Endodermal cell (in vitro differentiated cells): ENCODE measurements at regions not wholly inside any gene's neighbourhood (a gene's known extent, or its start where the extent isn't known, plus 50 kb on each side); places are given as distances from the start of the nearest gene placed in this dataset.

ENCODE experiments used
- DNase-seq: peaks from one replicate; pipeline ENCODE4 v3.0.0-alpha.2; 2017
- H3K27ac ChIP-seq: 2 replicates; pipeline ENCODE4 v1.5.1; 2013; ENCODE audit warnings: mild to moderate bottlenecking, low read depth, low read length, moderate library complexity
- H3K27me3 ChIP-seq: 2 replicates; pipeline ENCODE4 v1.6.1; 2013; ENCODE audit warnings: mild to moderate bottlenecking, low read length, moderate library complexity; ENCODE audit not compliant: insufficient read depth, control insufficient read depth, poor library complexity, severe bottlenecking
- H3K36me3 ChIP-seq: 2 replicates; pipeline ENCODE4 v1.7.0; 2013; ENCODE audit warnings: mild to moderate bottlenecking, low read length, moderate library complexity; ENCODE audit not compliant: control insufficient read depth, insufficient read depth
- H3K4me1 ChIP-seq: one replicate; pipeline ENCODE4 v1.7.0; 2013; ENCODE audit warnings: low read length; ENCODE audit not compliant: control insufficient read depth, insufficient read depth
- H3K4me3 ChIP-seq: 2 replicates; pipeline ENCODE4 v1.5.1; 2013; ENCODE audit warnings: mild to moderate bottlenecking, low read length, moderate library complexity
- H3K9ac ChIP-seq: 2 replicates; pipeline ENCODE4 v1.6.1; 2013; ENCODE audit warnings: mild to moderate bottlenecking, low read length, moderate library complexity; ENCODE audit not compliant: poor library complexity, severe bottlenecking; ENCODE audit errors: extremely low read depth
- H3K9me3 ChIP-seq: 2 replicates; pipeline ENCODE4 v1.6.1; 2013; ENCODE audit warnings: mild to moderate bottlenecking, low read length, moderate library complexity; ENCODE audit not compliant: control insufficient read depth
- H3K27ac Mint-ChIP-seq: 2 replicates; pipeline ENCODE4 v1.8.0; 2020; ENCODE audit warnings: mixed read lengths
- H3K27me3 Mint-ChIP-seq: 2 replicates; pipeline ENCODE4 v1.8.0; 2021; ENCODE audit warnings: mild to moderate bottlenecking, mixed read lengths; ENCODE audit not compliant: insufficient read depth
- H3K36me3 Mint-ChIP-seq: 2 replicates; pipeline ENCODE4 v1.8.0; 2020; ENCODE audit warnings: low read depth, mixed read lengths
- H3K4me1 Mint-ChIP-seq: 2 replicates; pipeline ENCODE4 v1.8.0; 2020; ENCODE audit warnings: mixed read lengths
- H3K4me3 Mint-ChIP-seq: 2 replicates; pipeline ENCODE4 v1.8.0; 2020; ENCODE audit warnings: mild to moderate bottlenecking, moderate library complexity, mixed read lengths
- H3K9me3 Mint-ChIP-seq: 2 replicates; pipeline ENCODE4 v1.8.0; 2020; ENCODE audit warnings: mild to moderate bottlenecking, mixed read lengths
- WGBS, 2 experiments: methylation state at CpG; one replicate each; pipeline versions ENCODE4 v1.1.5 to v1.1.7; 2013; ENCODE audit warnings: missing lambda C conversion rate in 2 of 2, mixed read lengths in 1 of 2; ENCODE audit not compliant: insufficient coverage in 1 of 2, insufficient read length in 1 of 2; 5-methylcytosine and 5-hydroxymethylcytosine counted together
- TF ChIP-seq, protein P1 (sequence below): fragments of 200-600 bp; sonication (generic); conservative IDR thresholded peaks from 2 replicates; pipeline ENCODE4 v1.5.0; 2021; ENCODE audit warnings: antibody characterized with exemption, mild to moderate bottlenecking

DNA sequence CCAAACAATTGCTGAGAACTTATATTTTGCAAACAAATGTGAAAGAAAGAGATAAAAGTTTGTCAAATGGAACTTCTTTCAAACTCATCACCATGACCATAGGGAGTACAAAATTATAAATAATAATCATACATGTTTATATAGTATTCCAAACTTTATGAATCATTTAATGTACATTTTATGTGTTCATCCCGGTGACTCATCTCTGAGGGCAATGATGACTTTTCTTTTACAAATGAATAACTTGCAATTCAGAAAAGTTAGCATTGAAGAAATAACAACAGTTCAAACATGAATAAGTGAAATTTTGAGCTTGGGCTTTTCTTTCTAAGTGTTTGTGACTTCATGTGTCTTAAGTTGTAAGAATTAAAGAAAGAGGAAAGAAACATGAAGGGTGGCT lies 66.3 kb upstream of the CDH8 start:
- Histone ChIP-seq H3K9ac (no peak overlapping the region), H3K9me3 (peaks cover 15% of the 10 kb centered on the region), H3K27ac (no peak overlapping the region), H3K27me3 (no peaks in the 10 kb centered on the region), H3K4me3 (no peak overlapping the region), H3K36me3 (no peaks in the 10 kb centered on the region), H3K4me1 (no peaks in the 10 kb centered on the region)
- WGBS, 2 experiments, result 82% methylated on average over 1 of the region's 1 CpG; no CpG with 5 or more reads in 1 of the 2 experiments
- Mint-ChIP-seq H3K4me1 (no peaks in the 10 kb centered on the region), H3K27ac (no peak overlapping the region), H3K36me3 (no peaks in the 10 kb centered on the region), H3K27me3 (no peaks in the 10 kb centered on the region), H3K4me3 (no peak overlapping the region), H3K9me3 (peaks cover 10% of the 10 kb centered on the region)
- DNase-seq, result no peak
- TF ChIP-seq, protein P1, sequence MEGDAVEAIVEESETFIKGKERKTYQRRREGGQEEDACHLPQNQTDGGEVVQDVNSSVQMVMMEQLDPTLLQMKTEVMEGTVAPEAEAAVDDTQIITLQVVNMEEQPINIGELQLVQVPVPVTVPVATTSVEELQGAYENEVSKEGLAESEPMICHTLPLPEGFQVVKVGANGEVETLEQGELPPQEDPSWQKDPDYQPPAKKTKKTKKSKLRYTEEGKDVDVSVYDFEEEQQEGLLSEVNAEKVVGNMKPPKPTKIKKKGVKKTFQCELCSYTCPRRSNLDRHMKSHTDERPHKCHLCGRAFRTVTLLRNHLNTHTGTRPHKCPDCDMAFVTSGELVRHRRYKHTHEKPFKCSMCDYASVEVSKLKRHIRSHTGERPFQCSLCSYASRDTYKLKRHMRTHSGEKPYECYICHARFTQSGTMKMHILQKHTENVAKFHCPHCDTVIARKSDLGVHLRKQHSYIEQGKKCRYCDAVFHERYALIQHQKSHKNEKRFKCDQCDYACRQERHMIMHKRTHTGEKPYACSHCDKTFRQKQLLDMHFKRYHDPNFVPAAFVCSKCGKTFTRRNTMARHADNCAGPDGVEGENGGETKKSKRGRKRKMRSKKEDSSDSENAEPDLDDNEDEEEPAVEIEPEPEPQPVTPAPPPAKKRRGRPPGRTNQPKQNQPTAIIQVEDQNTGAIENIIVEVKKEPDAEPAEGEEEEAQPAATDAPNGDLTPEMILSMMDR, result no peak

DNA sequence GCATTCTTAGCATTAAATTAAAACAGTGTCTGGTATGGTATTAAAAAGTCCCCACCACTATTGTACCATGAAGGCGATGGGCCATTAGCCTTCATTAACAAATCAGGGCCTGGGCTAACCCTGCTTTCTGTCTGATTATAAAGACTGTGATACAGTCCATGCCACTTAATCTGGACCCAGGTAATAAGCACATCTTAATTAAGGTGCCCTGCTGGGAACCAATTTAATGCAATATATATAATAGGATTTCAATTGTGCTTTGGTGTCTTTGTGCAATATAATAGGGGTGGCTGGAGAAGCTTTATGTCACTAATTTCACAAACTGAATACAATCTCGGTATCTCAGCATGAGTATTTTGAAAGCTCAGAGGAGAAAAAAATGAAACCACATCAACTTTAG lies 64.4 kb upstream of the CDH8 start:
- H3K27ac ChIP-seq, result no peak overlapping the region
- TF ChIP-seq, protein P1, result no peak
- H3K4me3 ChIP-seq, result no peak overlapping the region
- peaks cover 15% of the 10 kb centered on the region for H3K9me3 ChIP-seq
- Mint-ChIP-seq H3K4me1 (no peaks in the 10 kb centered on the region), H3K27me3 (no peaks in the 10 kb centered on the region), H3K36me3 (no peaks in the 10 kb centered on the region), H3K27ac (no peak overlapping the region), H3K9me3 (peaks cover 10% of the 10 kb centered on the region), H3K4me3 (no peak overlapping the region)
- WGBS, 2 experiments, result 87% methylated on average over 2 of the region's 2 CpGs; no CpG with 5 or more reads in 1 of the 2 experiments
- no peaks in the 10 kb centered on the region for H3K4me1 ChIP-seq
- no peaks in the 10 kb centered on the region for H3K27me3 ChIP-seq
- H3K36me3 ChIP-seq, result no peaks in the 10 kb centered on the region
- no peak for DNase-seq
- no peak overlapping the region for H3K9ac ChIP-seq

DNA sequence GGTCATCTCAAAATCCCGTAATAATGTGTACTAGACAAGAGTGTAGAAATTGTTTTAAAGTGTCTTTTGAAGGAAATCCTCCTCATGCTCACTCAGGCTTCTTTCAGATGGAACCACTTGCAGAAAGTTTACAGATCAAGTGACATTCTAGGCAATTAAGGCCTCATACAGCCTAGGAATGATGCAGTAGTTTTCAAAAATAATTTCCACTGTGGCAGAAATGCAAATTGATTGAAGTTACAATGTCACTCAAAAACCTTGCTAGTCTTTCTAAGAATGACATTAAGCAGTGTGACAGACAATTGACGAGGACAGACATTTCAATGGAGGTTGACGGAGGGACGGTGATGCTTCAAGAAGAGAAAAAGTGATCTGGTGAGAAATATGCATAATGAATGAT lies 53.5 kb upstream of the CDH8 start:
- no peaks in the 10 kb centered on the region for H3K4me1 Mint-ChIP-seq
- H3K4me1 ChIP-seq, result no peaks in the 10 kb centered on the region
- no peak overlapping the region for H3K9ac ChIP-seq
- H3K27ac ChIP-seq, result no peak overlapping the region
- no peak overlapping the region for H3K27ac Mint-ChIP-seq
- no peaks in the 10 kb centered on the region for H3K36me3 ChIP-seq
- no peaks in the 10 kb centered on the region for H3K27me3 Mint-ChIP-seq
- no peaks in the 10 kb centered on the region for H3K36me3 Mint-ChIP-seq
- H3K9me3 ChIP-seq, result no peaks in the 10 kb centered on the region
- TF ChIP-seq, protein P1, result no peak
- H3K4me3 Mint-ChIP-seq, result no peak overlapping the region
- WGBS, 2 experiments, result 95% methylated on average over 4 of the region's 4 CpGs; no CpG with 5 or more reads in 1 of the 2 experiments
- no peak for DNase-seq
- no peak overlapping the region for H3K4me3 ChIP-seq
- no peaks in the 10 kb centered on the region for H3K9me3 Mint-ChIP-seq
- no peaks in the 10 kb centered on the region for H3K27me3 ChIP-seq
